ENCODE measurements at regions not wholly inside any gene's neighbourhood (a gene's known extent, or its start where the extent isn't known, plus 50 kb on each side); places are given as distances from the start of the nearest gene placed in this dataset.
A peak's percentile ranks its signal among the peaks of the same experiment; 100 is the strongest.

DNA sequence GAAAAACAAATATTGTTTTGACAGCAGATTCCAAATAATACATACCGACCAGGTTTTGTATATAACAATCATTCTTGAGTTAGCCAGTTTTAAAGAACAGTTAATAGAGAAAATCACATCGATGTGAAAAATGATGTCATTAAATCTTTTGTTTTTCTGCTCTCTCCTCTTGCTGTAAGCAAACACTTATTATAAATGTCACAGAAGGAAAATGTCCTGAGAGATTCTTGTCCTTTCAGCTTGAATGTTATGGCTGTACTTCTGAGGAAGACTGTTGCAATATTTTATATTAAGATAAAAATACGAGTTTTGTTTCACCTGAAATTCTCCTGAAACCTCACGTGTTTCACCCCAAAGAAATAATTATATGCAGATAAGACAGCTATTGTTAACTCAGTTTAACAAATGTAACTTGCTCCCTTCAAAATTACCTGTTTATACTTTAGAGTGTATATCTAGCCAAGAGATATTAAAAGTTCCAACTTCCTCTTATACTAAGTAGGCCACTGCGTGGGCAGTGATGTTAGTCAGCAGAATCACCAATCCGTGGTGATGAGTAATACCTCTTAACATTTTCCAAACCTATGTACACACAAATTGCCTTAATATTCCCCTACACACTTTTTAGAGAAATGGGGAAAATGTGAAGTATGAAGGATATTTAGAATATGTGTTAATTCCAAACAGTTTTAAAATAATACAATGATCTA, 1111.4 kb upstream of the CITED2 start:
- Histone ChIP-seq H3K4me2 (ENCODE audit: low read length) (peak overlapping the region; percentile 43), H3K4me1 (ENCODE audit: insufficient read depth, low read length) (peaks cover 23% of the 10 kb centered on the region), H3K79me2 (ENCODE audit: insufficient read depth, low read length) (no peaks in the 10 kb centered on the region), H2AFZ (ENCODE audit: low read depth, low read length) (peak overlapping the region; percentile 12), H3K9ac (ENCODE audit: low read length) (peak overlapping the region; percentile 41), H3K4me3 (ENCODE audit: insufficient read depth, low read depth, low read length) (no peak overlapping the region), H3K36me3 (ENCODE audit: insufficient read depth, low read length) (no peaks in the 10 kb centered on the region), H3K27ac (ENCODE audit: low read depth, low read length) (peak overlapping the region; percentile 76), H3K27me3 (ENCODE audit: insufficient read depth, low read length) (no peaks in the 10 kb centered on the region), H4K20me1 (ENCODE audit: insufficient read depth, low read length) (no peaks in the 10 kb centered on the region), H3K9me3 (ENCODE audit: insufficient read depth, low read depth, low read length) (no peaks in the 10 kb centered on the region)
- Mint-ChIP-seq H3K4me3 (ENCODE audit: unreplicated experiment) (peak overlapping the region; percentile 47), H3K27ac (ENCODE audit: unreplicated experiment) (peak overlapping the region; percentile 98), H3K4me1 (ENCODE audit: low read depth, unreplicated experiment) (peaks cover 45% of the 10 kb centered on the region), H3K9me3 (ENCODE audit: unreplicated experiment) (peaks cover 5% of the 10 kb centered on the region), H3K36me3 (ENCODE audit: low read depth, unreplicated experiment) (peaks cover 5% of the 10 kb centered on the region), H3K27me3 (ENCODE audit: low read depth, unreplicated experiment) (no peaks in the 10 kb centered on the region)
- FAIRE-seq (peak; percentile 97), DNase-seq (ENCODE audit: low read depth) (peak; percentile 95)
- TF ChIP-seq, protein P1, sequence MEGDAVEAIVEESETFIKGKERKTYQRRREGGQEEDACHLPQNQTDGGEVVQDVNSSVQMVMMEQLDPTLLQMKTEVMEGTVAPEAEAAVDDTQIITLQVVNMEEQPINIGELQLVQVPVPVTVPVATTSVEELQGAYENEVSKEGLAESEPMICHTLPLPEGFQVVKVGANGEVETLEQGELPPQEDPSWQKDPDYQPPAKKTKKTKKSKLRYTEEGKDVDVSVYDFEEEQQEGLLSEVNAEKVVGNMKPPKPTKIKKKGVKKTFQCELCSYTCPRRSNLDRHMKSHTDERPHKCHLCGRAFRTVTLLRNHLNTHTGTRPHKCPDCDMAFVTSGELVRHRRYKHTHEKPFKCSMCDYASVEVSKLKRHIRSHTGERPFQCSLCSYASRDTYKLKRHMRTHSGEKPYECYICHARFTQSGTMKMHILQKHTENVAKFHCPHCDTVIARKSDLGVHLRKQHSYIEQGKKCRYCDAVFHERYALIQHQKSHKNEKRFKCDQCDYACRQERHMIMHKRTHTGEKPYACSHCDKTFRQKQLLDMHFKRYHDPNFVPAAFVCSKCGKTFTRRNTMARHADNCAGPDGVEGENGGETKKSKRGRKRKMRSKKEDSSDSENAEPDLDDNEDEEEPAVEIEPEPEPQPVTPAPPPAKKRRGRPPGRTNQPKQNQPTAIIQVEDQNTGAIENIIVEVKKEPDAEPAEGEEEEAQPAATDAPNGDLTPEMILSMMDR (IDR thresholded peaks at IDR 0.05; ENCODE audit: insufficient read depth, low read depth, low read length), result no peak
- TF ChIP-seq EZH2 (IDR thresholded peaks at IDR 0.05; ENCODE audit: insufficient read depth, low read length), result no peak

DNA sequence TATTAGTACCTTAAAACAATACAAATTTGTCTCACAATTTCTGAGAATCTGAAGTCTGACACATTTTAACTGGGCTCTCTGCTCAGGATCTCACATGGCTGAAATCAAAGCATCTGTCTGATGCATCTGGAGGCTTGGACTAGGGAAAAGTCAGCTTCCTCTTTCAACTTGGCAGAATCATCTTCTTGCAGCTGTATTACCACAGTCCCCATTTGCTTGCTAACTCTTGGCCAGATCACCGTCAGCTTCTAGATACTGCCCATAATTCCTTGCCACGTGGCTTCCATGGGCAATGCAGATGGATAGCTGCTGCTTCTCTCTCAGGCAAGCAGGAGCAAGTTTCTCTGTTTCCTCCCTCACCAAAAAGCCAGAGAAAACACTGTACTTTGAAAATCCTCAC, 1106.4 kb upstream of the CITED2 start:
- peaks cover 4% of the 10 kb centered on the region for H3K9me3 ChIP-seq (ENCODE audit: insufficient read depth, low read depth, low read length)
- no peak for FAIRE-seq
- no peaks in the 10 kb centered on the region for H4K20me1 ChIP-seq (ENCODE audit: insufficient read depth, low read length)
- H3K27me3 ChIP-seq (ENCODE audit: insufficient read depth, low read length), result no peaks in the 10 kb centered on the region
- no peak overlapping the region for H3K9ac ChIP-seq (ENCODE audit: low read length)
- no peak overlapping the region for H3K4me2 ChIP-seq (ENCODE audit: low read length)
- no peak overlapping the region for H3K4me3 ChIP-seq (ENCODE audit: insufficient read depth, low read depth, low read length)
- peak overlapping the region; percentile 59 for H2AFZ ChIP-seq (ENCODE audit: low read depth, low read length)
- TF ChIP-seq, protein P1 (IDR thresholded peaks at IDR 0.05; ENCODE audit: insufficient read depth, low read depth, low read length), result no peak
- no peak for TF ChIP-seq EZH2 (IDR thresholded peaks at IDR 0.05; ENCODE audit: insufficient read depth, low read length)
- H3K36me3 Mint-ChIP-seq (ENCODE audit: low read depth, unreplicated experiment), result no peaks in the 10 kb centered on the region
- H3K27ac ChIP-seq (ENCODE audit: low read depth, low read length), result no peak overlapping the region
- peaks cover 27% of the 10 kb centered on the region for H3K4me1 Mint-ChIP-seq (ENCODE audit: low read depth, unreplicated experiment)
- peak overlapping the region; percentile 50 for H3K27ac Mint-ChIP-seq (ENCODE audit: unreplicated experiment)
- H3K79me2 ChIP-seq (ENCODE audit: insufficient read depth, low read length), result no peaks in the 10 kb centered on the region
- H3K9me3 Mint-ChIP-seq (ENCODE audit: unreplicated experiment), result peaks cover 4% of the 10 kb centered on the region
- peaks cover 13% of the 10 kb centered on the region for H3K4me1 ChIP-seq (ENCODE audit: insufficient read depth, low read length)
- DNase-seq (ENCODE audit: low read depth), result peak; percentile 31
- H3K4me3 Mint-ChIP-seq (ENCODE audit: unreplicated experiment), result no peak overlapping the region
- no peaks in the 10 kb centered on the region for H3K27me3 Mint-ChIP-seq (ENCODE audit: low read depth, unreplicated experiment)
- no peaks in the 10 kb centered on the region for H3K36me3 ChIP-seq (ENCODE audit: insufficient read depth, low read length)

DNA sequence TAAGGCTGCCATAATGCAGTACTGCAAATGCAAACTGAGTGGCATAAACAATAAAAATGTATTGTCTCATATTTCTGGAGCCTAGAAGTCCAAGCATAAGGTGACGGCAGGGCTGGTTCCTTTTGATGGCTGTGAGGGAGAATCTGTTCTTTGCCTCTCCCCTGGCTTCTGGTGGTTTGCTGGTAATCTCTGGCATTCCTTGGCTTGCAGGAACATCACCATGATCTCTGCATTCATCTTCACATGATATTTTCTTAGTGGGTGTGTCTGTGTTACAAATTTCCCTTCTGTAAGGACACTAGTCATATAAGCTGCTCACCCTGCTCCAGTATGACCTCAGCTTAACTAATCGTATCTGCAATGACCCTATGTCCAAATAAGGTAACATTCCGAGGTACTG, 1104.2 kb upstream of the CITED2 start:
- TF ChIP-seq, protein P1 (IDR thresholded peaks at IDR 0.05; ENCODE audit: insufficient read depth, low read depth, low read length), result no peak
- TF ChIP-seq EZH2 (IDR thresholded peaks at IDR 0.05; ENCODE audit: insufficient read depth, low read length), result no peak
- Mint-ChIP-seq H3K9me3 (ENCODE audit: unreplicated experiment) (peaks cover 8% of the 10 kb centered on the region), H3K27me3 (ENCODE audit: low read depth, unreplicated experiment) (no peaks in the 10 kb centered on the region), H3K36me3 (ENCODE audit: low read depth, unreplicated experiment) (no peaks in the 10 kb centered on the region), H3K27ac (ENCODE audit: unreplicated experiment) (no peak overlapping the region), H3K4me3 (ENCODE audit: unreplicated experiment) (no peak overlapping the region), H3K4me1 (ENCODE audit: low read depth, unreplicated experiment) (peaks cover 21% of the 10 kb centered on the region)
- Histone ChIP-seq H3K36me3 (ENCODE audit: insufficient read depth, low read length) (no peaks in the 10 kb centered on the region), H3K4me1 (ENCODE audit: insufficient read depth, low read length) (no peaks in the 10 kb centered on the region), H3K27ac (ENCODE audit: low read depth, low read length) (no peak overlapping the region), H3K9ac (ENCODE audit: low read length) (no peak overlapping the region), H4K20me1 (ENCODE audit: insufficient read depth, low read length) (no peaks in the 10 kb centered on the region), H3K27me3 (ENCODE audit: insufficient read depth, low read length) (no peaks in the 10 kb centered on the region), H3K4me3 (ENCODE audit: insufficient read depth, low read depth, low read length) (no peak overlapping the region), H3K4me2 (ENCODE audit: low read length) (no peak overlapping the region), H3K79me2 (ENCODE audit: insufficient read depth, low read length) (no peaks in the 10 kb centered on the region), H2AFZ (ENCODE audit: low read depth, low read length) (no peak overlapping the region), H3K9me3 (ENCODE audit: insufficient read depth, low read depth, low read length) (peaks cover 4% of the 10 kb centered on the region)
- no peak for DNase-seq (ENCODE audit: low read depth)
- no peak for FAIRE-seq
